Trophoblast cell (in vitro differentiated cells and primary cell): ENCODE measurements at regions not wholly inside any gene's neighbourhood (a gene's known extent, or its start where the extent isn't known, plus 50 kb on each side); places are given as distances from the start of the nearest gene placed in this dataset.
A peak's percentile ranks its signal among the peaks of the same experiment; 100 is the strongest.

Experiments used
- DNase-seq, 2 donors: peaks; one replicate each; pipeline ENCODE4 v3.0.0-alpha.2; 2016
- H2AFZ ChIP-seq: 2 replicates; pipeline ENCODE4 v1.6.1; 2013; ENCODE audit warnings: low read length, moderate library complexity, mild to moderate bottlenecking; ENCODE audit not compliant: insufficient read depth, poor library complexity
- H2AK5ac ChIP-seq: 2 replicates; pipeline ENCODE4 v1.6.1; 2013; ENCODE audit warnings: mild to moderate bottlenecking, low read length
- H2BK120ac ChIP-seq: 2 replicates; pipeline ENCODE4 v1.6.1; 2013; ENCODE audit warnings: low read length, mild to moderate bottlenecking, moderate library complexity; ENCODE audit not compliant: insufficient read depth, poor library complexity
- H2BK12ac ChIP-seq: 2 replicates; pipeline ENCODE4 v1.6.1; 2013; ENCODE audit warnings: mild to moderate bottlenecking, low read length, moderate library complexity
- H2BK5ac ChIP-seq: 2 replicates; pipeline ENCODE4 v1.6.1; 2013; ENCODE audit warnings: low read length, low read depth, moderate library complexity, mild to moderate bottlenecking; ENCODE audit not compliant: poor library complexity
- H3K14ac ChIP-seq: 2 replicates; pipeline ENCODE4 v1.6.1; 2013; ENCODE audit warnings: mild to moderate bottlenecking, low read length
- H3K18ac ChIP-seq: 2 replicates; pipeline ENCODE4 v1.6.1; 2013; ENCODE audit warnings: mild to moderate bottlenecking, low read length
- H3K23ac ChIP-seq: 2 replicates; pipeline ENCODE4 v1.6.1; 2013; ENCODE audit warnings: low read length
- H3K27ac ChIP-seq: 2 replicates; pipeline ENCODE4 v1.5.1; 2013; ENCODE audit warnings: low read depth, mild to moderate bottlenecking, inconsistent platforms, low read length, moderate library complexity
- H3K27me3 ChIP-seq: 2 replicates; pipeline ENCODE4 v1.6.1; 2013; ENCODE audit warnings: inconsistent platforms, mild to moderate bottlenecking, low read length, moderate library complexity; ENCODE audit not compliant: insufficient read depth
- H3K36me3 ChIP-seq, 2 experiments: 1 replicate in 1 of 2; 2 replicates in 1 of 2; pipeline ENCODE4 v1.6.1; 2013; ENCODE audit warnings: low read length in 2 of 2, mild to moderate bottlenecking in 2 of 2, moderate library complexity in 1 of 2; ENCODE audit not compliant: insufficient read depth in 2 of 2, control insufficient read depth in 1 of 2
- H3K4ac ChIP-seq: 2 replicates; pipeline ENCODE4 v1.6.1; 2013; ENCODE audit warnings: low read depth, mild to moderate bottlenecking, low read length, moderate library complexity
- H3K4me1 ChIP-seq, 2 experiments: 1 replicate in 1 of 2; 2 replicates in 1 of 2; pipeline ENCODE4 v1.6.1; 2013; ENCODE audit warnings: low read length in 2 of 2, mild to moderate bottlenecking in 2 of 2, moderate library complexity in 1 of 2; ENCODE audit not compliant: insufficient read depth in 2 of 2, control insufficient read depth in 1 of 2
- H3K4me2 ChIP-seq: 2 replicates; pipeline ENCODE4 v1.6.1; 2013; ENCODE audit warnings: inconsistent platforms, mild to moderate bottlenecking, low read length, moderate library complexity
- H3K4me3 ChIP-seq: 2 replicates; pipeline ENCODE4 v1.5.1; 2013; ENCODE audit warnings: mild to moderate bottlenecking, low read depth, low read length, inconsistent platforms
- H3K79me1 ChIP-seq: one replicate; pipeline ENCODE4 v1.6.1; 2013; ENCODE audit warnings: low read length
- H3K79me2 ChIP-seq: 2 replicates; pipeline ENCODE4 v1.6.1; 2013; ENCODE audit warnings: low read length, mild to moderate bottlenecking; ENCODE audit not compliant: control insufficient read depth, insufficient read depth, poor library complexity
- H3K9ac ChIP-seq: 2 replicates; pipeline ENCODE4 v1.6.1; 2013; ENCODE audit warnings: mild to moderate bottlenecking, low read length
- H3K9me3 ChIP-seq: 2 replicates; pipeline ENCODE4 v1.6.1; 2013; ENCODE audit warnings: low read depth, mild to moderate bottlenecking, control low read depth, inconsistent platforms, low read length; ENCODE audit not compliant: insufficient read depth
- H4K12ac ChIP-seq: 2 replicates; pipeline ENCODE4 v1.6.1; 2013; ENCODE audit warnings: low read depth, mild to moderate bottlenecking, low read length, moderate library complexity
- H4K8ac ChIP-seq: 2 replicates; pipeline ENCODE4 v1.6.1; 2013; ENCODE audit warnings: low read depth, mild to moderate bottlenecking, low read length, moderate library complexity
- H4K91ac ChIP-seq: one replicate; pipeline ENCODE4 v1.6.1; 2013; ENCODE audit warnings: low read depth, mild to moderate bottlenecking, low read length, moderate library complexity
- WGBS: extraction: QIAGEN DNeasy Blood & Tissue Kit; methylation state at CpG from one replicate; pipeline ENCODE4 v1.1.7; 2013; ENCODE audit warnings: missing lambda C conversion rate; ENCODE audit not compliant: insufficient read length, insufficient coverage; ENCODE audit errors: extremely low coverage; 5-methylcytosine and 5-hydroxymethylcytosine counted together

DNA sequence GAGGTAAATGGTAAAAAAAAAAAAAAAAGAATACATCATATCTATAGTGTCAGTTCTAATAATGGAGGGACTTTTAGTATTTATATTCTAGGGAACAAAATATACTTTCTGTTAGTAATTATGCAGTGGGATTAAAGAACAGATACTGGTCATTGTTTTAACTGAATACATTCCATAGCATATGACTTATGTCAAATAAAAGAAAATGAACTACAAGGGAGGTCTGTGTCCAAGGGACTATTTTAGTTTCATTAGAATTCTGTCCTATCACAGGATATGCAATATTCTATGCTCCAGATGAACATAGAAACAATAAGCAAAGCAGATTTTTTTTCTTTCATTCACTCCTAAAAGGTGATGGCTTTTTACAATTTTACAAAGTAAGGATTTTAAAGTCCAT, 154.2 kb upstream of the ZEB2 start:
- no peak overlapping the region for H2BK120ac ChIP-seq
- no peaks in the 10 kb centered on the region for H3K4me1 ChIP-seq
- no peak overlapping the region for H3K4ac ChIP-seq
- no peak overlapping the region for H4K91ac ChIP-seq
- H3K18ac ChIP-seq = no peak overlapping the region
- no peak overlapping the region for H2AFZ ChIP-seq
- H3K79me1 ChIP-seq = no peaks in the 10 kb centered on the region
- no peaks in the 10 kb centered on the region for H3K79me2 ChIP-seq
- H3K27me3 ChIP-seq = no peaks in the 10 kb centered on the region
- no peaks in the 10 kb centered on the region for H3K9me3 ChIP-seq
- H3K27ac ChIP-seq = no peak overlapping the region
- no peak overlapping the region for H3K4me2 ChIP-seq
- no peak overlapping the region for H4K8ac ChIP-seq
- H4K12ac ChIP-seq = no peak overlapping the region
- no peak for DNase-seq
- H2AK5ac ChIP-seq = no peak overlapping the region
- no peak overlapping the region for H3K9ac ChIP-seq
- H3K23ac ChIP-seq = no peak overlapping the region
- no peak overlapping the region for H3K14ac ChIP-seq
- no peaks in the 10 kb centered on the region for H3K36me3 ChIP-seq
- H2BK12ac ChIP-seq = no peak overlapping the region
- H3K4me3 ChIP-seq = no peak overlapping the region
- no peak overlapping the region for H2BK5ac ChIP-seq

- Histone ChIP-seq H3K27ac (no peak overlapping the region), H3K4me1 (no peaks in the 10 kb centered on the region), H2BK12ac (no peak overlapping the region), H3K4me3 (no peak overlapping the region), H3K79me2 (no peaks in the 10 kb centered on the region), H3K9ac (no peak overlapping the region), H3K18ac (no peak overlapping the region), H3K4ac (no peak overlapping the region), H3K4me2 (no peak overlapping the region), H2BK5ac (no peak overlapping the region), H3K27me3 (no peaks in the 10 kb centered on the region), H3K79me1 (no peaks in the 10 kb centered on the region), H2AK5ac (no peak overlapping the region), H3K36me3 (no peaks in the 10 kb centered on the region), H4K12ac (no peak overlapping the region), H3K9me3 (no peaks in the 10 kb centered on the region), H2AFZ (no peak overlapping the region), H4K91ac (no peak overlapping the region), H4K8ac (no peak overlapping the region), H3K14ac (no peak overlapping the region), H2BK120ac (no peak overlapping the region), H3K23ac (no peak overlapping the region)
- no peak for DNase-seq
- no CpG with 5 or more reads among the region's 3 CpGs for WGBS
These were observed 153.5 kb upstream of the ZEB2 start for GRCh38 chr2:144673456-144673855.

- Histone ChIP-seq H3K23ac (no peak overlapping the region), H2AFZ (no peak overlapping the region), H3K9me3 (no peaks in the 10 kb centered on the region), H2AK5ac (no peak overlapping the region), H3K36me3 (no peaks in the 10 kb centered on the region), H3K27me3 (no peaks in the 10 kb centered on the region), H3K4ac (no peak overlapping the region), H2BK5ac (no peak overlapping the region), H2BK120ac (no peak overlapping the region), H3K79me2 (no peaks in the 10 kb centered on the region), H2BK12ac (no peak overlapping the region), H4K12ac (no peak overlapping the region), H4K8ac (no peak overlapping the region), H3K9ac (no peak overlapping the region), H3K14ac (no peak overlapping the region), H4K91ac (no peak overlapping the region), H3K4me1 (no peaks in the 10 kb centered on the region), H3K4me2 (no peak overlapping the region), H3K18ac (no peak overlapping the region), H3K4me3 (no peak overlapping the region), H3K79me1 (no peaks in the 10 kb centered on the region), H3K27ac (no peak overlapping the region)
- DNase-seq = peak; percentile 16 to 21
- WGBS = no CpG with 5 or more reads among the region's 4 CpGs
These were observed 152.0 kb upstream of the ZEB2 start for GRCh38 chr2:144671695-144672455.

DNA sequence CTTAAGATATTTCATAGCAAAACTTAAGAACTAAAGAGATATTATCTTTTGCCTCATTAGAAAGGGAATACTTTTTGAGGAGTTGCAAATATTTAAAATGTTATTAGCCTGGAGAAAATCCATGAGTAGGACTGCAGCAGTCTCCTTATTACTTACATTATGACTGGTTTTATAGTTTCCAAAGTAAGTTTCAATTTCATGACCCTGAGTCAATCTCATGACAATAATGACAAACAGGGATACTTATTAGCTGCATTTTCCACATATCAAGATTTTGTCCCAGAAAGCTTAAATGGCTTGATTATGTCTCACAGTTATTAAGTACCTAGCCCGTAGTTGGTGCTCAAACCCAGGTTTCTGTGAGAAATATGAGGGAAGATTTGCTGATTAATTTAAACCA, 150.8 kb upstream of the ZEB2 start:
- Histone ChIP-seq H3K4me1 (no peaks in the 10 kb centered on the region), H3K79me2 (no peaks in the 10 kb centered on the region), H2AK5ac (no peak overlapping the region), H3K36me3 (no peaks in the 10 kb centered on the region), H4K12ac (no peak overlapping the region), H2BK12ac (no peak overlapping the region), H3K9ac (no peak overlapping the region), H2AFZ (no peak overlapping the region), H3K18ac (no peak overlapping the region), H3K27ac (no peak overlapping the region), H4K8ac (no peak overlapping the region), H2BK5ac (no peak overlapping the region), H3K23ac (no peak overlapping the region), H2BK120ac (no peak overlapping the region), H3K4me2 (no peak overlapping the region), H3K27me3 (no peaks in the 10 kb centered on the region), H3K4me3 (no peak overlapping the region), H4K91ac (no peak overlapping the region), H3K79me1 (no peaks in the 10 kb centered on the region), H3K4ac (no peak overlapping the region), H3K9me3 (no peaks in the 10 kb centered on the region), H3K14ac (no peak overlapping the region)
- DNase-seq = no peak
- WGBS = no CpG with 5 or more reads among the region's 1 CpG
